Transverse colon (tissue), 4 donors: ENCODE measurements at regions not wholly inside any gene's neighbourhood (a gene's known extent, or its start where the extent isn't known, plus 50 kb on each side); places are given as distances from the start of the nearest gene placed in this dataset.

Source experiments
- DNase-seq: peaks from one replicate; pipeline ENCODE4 v3.0.0-alpha.2; 2019
- H3K27ac ChIP-seq, 4 donors: fragments of 200-600 bp; sonication (generic); 2 replicates each; pipeline ENCODE4 v1.5.1; 2016 to 2018; ENCODE audit warnings: inconsistent platforms in 4 of 4
- H3K27me3 ChIP-seq: fragments of 200-600 bp; sonication (generic); 2 replicates; pipeline ENCODE4 v1.5.1; 2017; ENCODE audit warnings: inconsistent platforms
- H3K36me3 ChIP-seq, 4 donors: fragments of 200-600 bp; sonication (generic); 2 replicates each; pipeline ENCODE4 v1.5.1; 2017 to 2019; ENCODE audit warnings: inconsistent platforms in 4 of 4
- H3K4me1 ChIP-seq, 4 donors: fragments of 200-600 bp; sonication (generic); 2 replicates each; pipeline ENCODE4 v1.5.1; 2017 to 2020; ENCODE audit warnings: inconsistent platforms in 4 of 4
- H3K4me3 ChIP-seq, 4 donors: fragments of 200-600 bp; sonication (generic); 1 replicate in 1 of 4; 2 replicates in 3 of 4; pipeline versions ENCODE4 v1.5.1 to v1.6.1; 2017 to 2019; ENCODE audit warnings: inconsistent platforms in 4 of 4
- H3K9me3 ChIP-seq, 2 donors: fragments of 200-600 bp; sonication (generic); 2 replicates each; pipeline ENCODE4 v1.5.1; 2017 to 2019; ENCODE audit warnings: inconsistent platforms in 2 of 2
- CTCF ChIP-seq, 5 experiments: fragments of 200-600 bp in 3 of 5; fragments of 450-650 bp in 2 of 5; sonication (generic) in 3 of 5; IDR thresholded peaks; 1 replicate in 2 of 5; 2 replicates in 3 of 5; pipeline ENCODE4 v1.5.1; 2016 to 2017; ENCODE audit warnings: antibody characterized with exemption in 5 of 5, inconsistent platforms in 3 of 5, mild to moderate bottlenecking in 2 of 5, moderate library complexity in 1 of 5
- EP300 ChIP-seq: sonication (generic); formaldehyde crosslinking; IDR thresholded peaks from one replicate; pipeline ENCODE4 v1.6.1; 2017; ENCODE audit warnings: antibody characterized with exemption, low read depth
- POLR2A ChIP-seq: fragments of 450-650 bp; IDR thresholded peaks from one replicate; pipeline ENCODE4 v1.6.1; 2016; ENCODE audit warnings: antibody characterized with exemption, mild to moderate bottlenecking, moderate library complexity
- POLR2AphosphoS5 ChIP-seq, 3 donors: sonication (generic); formaldehyde crosslinking; IDR thresholded peaks; one replicate each; pipeline ENCODE4 v1.6.1; 2016; ENCODE audit warnings: antibody characterized with exemption in 3 of 3
- WGBS, 2 donors: methylation state at CpG; one replicate each; pipeline ENCODE4 v1.1.5; 2018; ENCODE audit warnings: low coverage in 1 of 2; 5-methylcytosine and 5-hydroxymethylcytosine counted together
- in situ Hi-C, 4 donors: fragments of 200-750 bp; cut with MboI; loops; one replicate each; pipeline versions ENCODE4 v1.15.0 to v1.15.1; 2017; ENCODE audit warnings: low sequenced_read_pairs in 3 of 4, low pct_ligation_motif_present in 1 of 4, low pct_unique_long_range_greater_than_20kb in 1 of 4
- intact Hi-C: fragments of 100-400 bp; cut with DNase I; formaldehyde crosslinking; loops from one replicate; pipeline ENCODE4 v1.15.1; 2023; ENCODE audit warnings: low total_unique reads

- WGBS, 2 donors: 79 to 83% methylated on average over 1 to 10 of the region's 10 CpGs
- no peak for DNase-seq
Observed at GRCh38 chr3:102223132-102223531, 211.7 kb upstream of the ZPLD1 start.

GRCh38 chr3:102224171-102224570 is 210.6 kb upstream of the ZPLD1 start:
- Histone ChIP-seq H3K27me3 (no peaks in the 10 kb centered on the region), H3K4me3 (no peak overlapping the region), H3K9me3 (no peaks in the 10 kb centered on the region), H3K36me3 (no peaks in the 10 kb centered on the region), H3K27ac (no peak overlapping the region), H3K4me1 (peaks cover 0 to 11% (median 0%) of the 10 kb centered on the region in 4 donors)
- DNase-seq: peak; percentile 15
- TF ChIP-seq POLR2AphosphoS5 (IDR thresholded peaks at IDR 0.05): no peak
- TF ChIP-seq EP300: no peak
- TF ChIP-seq CTCF (IDR thresholded peaks at IDR 0.05): peak; percentile 25 to 61 (median 33)
- no peak for TF ChIP-seq POLR2A
- intact Hi-C loops (loop anchor here (2.0 to 10.0 kb wide), 2 partner anchors 219 to 411 kb away; no protein-coding TSS in a partner anchor), in situ Hi-C loops (loop anchor here in 1 of 4 donors (10.0 to 25.0 kb wide), 2 partner anchors 137 to 409 kb away; no protein-coding TSS in a partner anchor)
- WGBS, 2 donors: 87% methylated on average over 3 of the region's 3 CpGs; no CpG with 5 or more reads in 1 of the 2 donors

More at GRCh38 chr3:102223132-102223531, 211.7 kb upstream of the ZPLD1 start:
- H3K27me3 ChIP-seq: no peaks in the 10 kb centered on the region
- no peak overlapping the region for H3K4me3 ChIP-seq
- H3K27ac ChIP-seq: no peak overlapping the region
- in situ Hi-C loops: loop anchor here in 1 of 4 donors (10.0 to 25.0 kb wide), 2 partner anchors 136 to 408 kb away; no protein-coding TSS in a partner anchor
- H3K9me3 ChIP-seq: no peaks in the 10 kb centered on the region
- no peaks in the 10 kb centered on the region for H3K36me3 ChIP-seq
- peaks cover 0 to 11% (median 0%) of the 10 kb centered on the region in 4 donors for H3K4me1 ChIP-seq
- intact Hi-C loops: loop anchor here (10.0 kb wide), 1 partner anchor 218 kb away; no protein-coding TSS in a partner anchor
- TF ChIP-seq EP300: no peak
- TF ChIP-seq CTCF (IDR thresholded peaks at IDR 0.05): no peak
- no peak for TF ChIP-seq POLR2A
- TF ChIP-seq POLR2AphosphoS5 (IDR thresholded peaks at IDR 0.05): no peak

GRCh38 chr3:102225005-102225404 is 209.8 kb upstream of the ZPLD1 start:
- Histone ChIP-seq H3K4me1 (peaks cover 0 to 11% (median 0%) of the 10 kb centered on the region in 4 donors), H3K36me3 (no peaks in the 10 kb centered on the region), H3K9me3 (no peaks in the 10 kb centered on the region), H3K27me3 (no peaks in the 10 kb centered on the region), H3K4me3 (no peak overlapping the region), H3K27ac (no peak overlapping the region)
- no peak for DNase-seq
- TF ChIP-seq POLR2A (no peak), POLR2AphosphoS5 (IDR thresholded peaks at IDR 0.05) (no peak), CTCF (IDR thresholded peaks at IDR 0.05) (no peak), EP300 (no peak)
- in situ Hi-C loops: loop anchor here (5.0 to 25.0 kb wide), 4 partner anchors 312 to 423 kb away; no protein-coding TSS in a partner anchor
- intact Hi-C loops: loop anchor here (2.0 to 10.0 kb wide), 3 partner anchors 220 to 412 kb away; no protein-coding TSS in a partner anchor
- 61 to 87% methylated on average over 7 to 8 of the region's 8 CpGs for WGBS, 2 donors

GRCh38 chr3:102225407-102226132 is 209.2 kb upstream of the ZPLD1 start:
- intact Hi-C loops (loop anchor here (2.0 to 10.0 kb wide), 3 partner anchors 221 to 413 kb away; no protein-coding TSS in a partner anchor), in situ Hi-C loops (loop anchor here (5.0 to 25.0 kb wide), 4 partner anchors 312 to 423 kb away; no protein-coding TSS in a partner anchor)
- no peaks in the 10 kb centered on the region for H3K36me3 ChIP-seq
- no peaks in the 10 kb centered on the region for H3K9me3 ChIP-seq
- H3K27me3 ChIP-seq: no peaks in the 10 kb centered on the region
- H3K27ac ChIP-seq: no peak overlapping the region
- H3K4me1 ChIP-seq: peaks cover 0 to 11% (median 0%) of the 10 kb centered on the region in 4 donors
- 0 to 7% methylated on average over 1 of the region's 1 CpG for WGBS, 2 donors
- no peak overlapping the region for H3K4me3 ChIP-seq
- no peak for DNase-seq
- no peak for TF ChIP-seq POLR2AphosphoS5 (IDR thresholded peaks at IDR 0.05)
- TF ChIP-seq EP300: no peak
- peak; percentile 55 to 79 (median 63) for TF ChIP-seq CTCF (IDR thresholded peaks at IDR 0.05)
